HG03571 (cell line): ENCODE measurements at regions not wholly inside any gene's neighbourhood (a gene's known extent, or its start where the extent isn't known, plus 50 kb on each side); places are given as distances from the start of the nearest gene placed in this dataset.

ENCODE experiments used
- ATAC-seq: cut with Tn5 transposase; IDR thresholded peaks from one replicate; pipeline ENCODE4 v1.9.1; 2021; ENCODE audit not compliant: unreplicated experiment

GRCh38 chr1:170310951-170311350 lies 165.2 kb downstream of the NTMT2 start:
- ATAC-seq = no peak

DNA sequence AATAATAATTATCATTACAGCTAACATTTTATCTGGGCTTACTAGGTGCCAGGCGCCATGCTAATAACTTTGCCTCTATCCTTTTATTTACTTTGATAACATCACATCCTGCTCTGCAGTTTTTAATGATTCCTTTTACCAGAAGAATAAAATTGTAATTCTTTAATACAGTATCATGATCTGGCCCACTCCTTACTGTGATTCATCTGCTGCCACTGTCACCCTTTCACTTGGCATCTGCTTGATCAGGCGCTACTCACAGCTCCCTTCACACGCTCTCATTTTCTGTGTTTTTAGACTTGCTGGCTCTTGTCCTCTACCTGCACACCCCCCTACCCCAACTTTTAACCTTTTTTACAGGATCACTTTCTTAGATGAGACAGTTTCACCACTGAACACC lies 167.5 kb downstream of the NTMT2 start:
- no peak for ATAC-seq

DNA sequence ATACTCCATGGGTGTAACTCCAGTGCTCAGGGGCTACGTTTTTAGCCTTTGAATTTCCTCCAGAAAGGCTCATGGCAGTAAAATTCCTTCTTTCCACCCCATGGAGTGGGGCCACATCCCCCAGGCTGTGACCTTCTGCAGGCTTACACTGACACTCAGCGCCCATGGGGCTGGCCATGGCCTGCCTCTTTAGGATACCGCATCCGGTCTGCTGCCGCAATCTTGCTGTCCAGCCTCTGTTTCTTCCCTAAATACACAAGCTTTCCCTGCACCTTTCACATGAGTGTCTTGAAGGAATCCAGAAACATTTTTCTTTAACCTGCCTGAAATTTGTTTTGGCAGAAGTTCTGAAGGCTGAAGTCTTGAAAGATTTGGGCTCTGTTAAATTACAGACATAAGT lies 170.5 kb downstream of the NTMT2 start:
- ATAC-seq = no peak

DNA sequence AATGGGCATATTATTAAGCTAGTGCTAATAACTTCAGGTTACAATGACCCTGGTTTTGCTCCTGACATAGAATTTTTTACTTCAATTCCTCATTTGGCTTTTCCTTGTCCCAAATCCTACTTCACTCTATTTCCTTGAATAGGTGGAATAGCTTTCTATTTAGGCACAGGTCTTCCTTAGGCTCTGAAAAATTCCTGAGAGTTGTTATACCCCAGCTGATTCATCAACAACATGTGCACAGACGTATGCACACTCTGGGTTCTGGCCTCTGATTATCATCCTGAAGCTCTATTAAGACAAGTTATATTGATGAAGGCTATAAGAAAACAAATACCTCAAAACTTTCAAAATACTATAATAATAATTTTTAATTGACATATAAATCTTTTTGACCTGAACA lies 172.4 kb downstream of the NTMT2 start:
- ATAC-seq = no peak

DNA sequence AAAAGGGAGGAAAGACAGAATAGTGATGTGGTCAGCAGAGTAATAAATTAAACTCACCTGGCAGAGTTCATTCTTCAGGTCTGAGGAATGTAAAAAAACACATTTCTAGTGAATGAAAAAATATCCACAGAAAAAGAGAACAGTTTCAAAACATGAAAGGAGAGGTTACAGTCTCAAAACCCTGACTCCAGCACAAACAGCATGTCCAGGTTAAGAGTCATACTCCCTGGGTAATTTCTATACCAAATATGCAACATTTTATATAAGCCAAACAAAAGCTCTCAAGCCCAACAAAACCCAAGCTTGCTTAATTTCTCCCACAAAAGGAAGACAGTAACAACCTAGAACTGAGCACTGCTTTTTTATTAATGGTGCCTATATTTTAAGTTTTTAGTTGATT lies 173.0 kb downstream of the NTMT2 start:
- ATAC-seq = no peak

GRCh38 chr1:170321113-170321512 lies 175.4 kb downstream of the NTMT2 start:
- no peak for ATAC-seq

DNA sequence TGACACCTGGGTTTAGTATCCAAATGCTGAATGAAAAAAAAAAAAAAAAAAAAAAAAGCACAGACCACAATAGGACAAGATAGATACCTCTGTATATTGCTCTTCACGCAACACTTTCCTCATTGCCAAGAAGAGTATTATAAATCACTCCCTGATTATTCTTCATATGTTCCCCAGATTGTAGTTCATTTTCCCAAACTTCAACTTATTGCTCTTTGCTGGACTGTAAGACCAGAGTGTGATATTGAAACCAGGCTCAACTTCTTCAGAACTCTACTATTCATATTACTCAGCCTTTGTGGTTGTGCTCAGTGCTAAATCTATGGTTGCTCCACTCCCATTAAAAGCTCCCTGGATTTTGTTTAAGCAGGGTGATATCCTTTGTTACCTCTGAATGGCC lies 180.4 kb downstream of the NTMT2 start:
- ATAC-seq = no peak

DNA sequence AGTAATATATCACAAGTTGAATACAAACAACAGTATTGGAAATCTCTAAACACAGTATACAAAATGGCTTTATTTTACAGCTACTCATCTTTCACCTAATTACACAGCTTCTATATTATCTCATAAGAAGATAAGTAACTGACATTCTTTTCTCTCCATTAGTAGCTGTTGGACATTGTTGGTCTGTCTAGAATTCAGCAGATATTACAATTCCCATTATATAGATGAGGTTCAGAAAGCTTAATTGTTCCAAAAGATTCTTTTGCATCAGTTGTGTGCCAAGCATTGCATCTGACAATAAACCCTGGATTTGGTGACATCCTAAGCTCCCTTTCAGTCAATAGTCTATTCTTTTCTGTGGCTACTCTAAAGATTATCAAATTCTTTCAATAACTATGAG lies 187.0 kb downstream of the NTMT2 start:
- no peak for ATAC-seq

GRCh38 chr1:170337413-170337994 lies 191.7 kb downstream of the NTMT2 start:
- ATAC-seq = no peak

DNA sequence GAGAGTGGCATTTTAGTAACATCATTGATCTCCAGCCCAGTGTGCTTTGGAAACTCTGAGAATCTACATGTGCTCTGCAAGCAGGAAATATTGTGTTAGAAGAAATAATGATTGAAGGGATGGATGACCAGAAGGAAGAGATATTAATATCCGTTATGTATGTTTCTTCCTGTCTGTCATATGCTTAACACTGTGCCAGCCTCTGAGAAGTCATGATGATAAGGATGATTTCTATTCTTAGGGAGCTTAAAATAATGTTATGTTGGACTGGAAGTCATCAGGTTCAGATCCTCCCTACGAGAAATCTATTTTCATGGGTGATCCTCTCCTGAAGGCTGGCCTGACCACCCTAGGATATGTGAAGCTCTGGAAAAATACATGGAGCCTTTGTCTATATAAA lies 192.4 kb upstream of the GORAB start:
- no peak for ATAC-seq

GRCh38 chr1:170340308-170340707 lies 191.7 kb upstream of the GORAB start:
- ATAC-seq = no peak

DNA sequence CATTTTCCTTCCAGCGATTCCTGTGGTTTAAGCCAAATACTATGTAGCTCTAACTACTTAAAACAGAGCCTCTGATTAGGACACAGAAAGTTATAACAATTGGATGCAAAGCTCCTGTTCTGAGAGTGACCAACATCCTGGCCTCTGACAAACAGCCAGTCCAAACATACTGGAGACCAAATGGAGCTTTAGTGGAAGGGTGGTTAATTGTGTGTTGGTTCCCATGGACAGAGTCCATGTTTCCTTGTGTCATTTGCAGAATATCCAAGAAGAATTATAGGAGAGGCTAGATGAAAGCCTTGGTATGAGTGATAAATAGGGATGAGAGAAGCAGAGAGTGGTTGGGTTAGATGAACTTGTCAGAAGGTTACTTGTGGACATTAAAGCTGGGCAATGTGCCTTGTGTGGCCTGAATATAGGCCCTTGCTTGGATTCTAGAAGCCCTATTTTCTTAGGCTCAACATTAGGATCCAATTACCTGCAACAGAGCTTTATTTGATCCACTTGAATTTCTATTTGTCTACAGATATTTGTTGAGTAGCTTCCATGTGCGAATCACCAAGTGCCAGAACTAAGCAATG lies 180.5 kb upstream of the GORAB start:
- ATAC-seq = no peak

GRCh38 chr1:170354246-170354645 lies 177.7 kb upstream of the GORAB start:
- ATAC-seq = no peak

- no peak for ATAC-seq
These were observed 177.3 kb upstream of the GORAB start for GRCh38 chr1:170354690-170355089.

DNA sequence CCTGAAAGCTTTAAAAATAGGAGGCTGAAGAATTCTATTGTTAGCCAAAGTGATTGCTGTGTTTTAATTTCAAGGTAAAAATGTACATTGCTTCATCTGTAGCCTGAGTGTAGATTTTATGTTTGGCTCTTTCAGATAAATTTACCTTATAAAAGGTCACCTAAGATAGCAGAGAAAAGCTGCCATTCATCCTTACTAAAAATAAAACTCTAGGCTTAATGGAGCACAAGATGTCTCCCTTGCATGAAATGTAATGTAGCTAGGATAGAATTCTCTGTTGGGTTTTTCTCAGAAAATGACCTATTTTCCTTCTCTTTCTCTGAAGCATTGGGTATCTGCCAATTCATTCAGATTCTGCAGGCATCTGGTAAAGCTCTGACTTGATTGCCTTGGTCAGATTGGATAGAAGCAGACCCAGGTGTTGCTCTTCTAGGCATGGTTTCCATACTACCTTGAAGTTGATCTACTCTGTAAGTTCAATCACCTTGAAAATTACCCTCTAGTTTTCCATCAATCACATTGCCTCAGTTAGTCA lies 176.6 kb upstream of the GORAB start:
- no peak for ATAC-seq

DNA sequence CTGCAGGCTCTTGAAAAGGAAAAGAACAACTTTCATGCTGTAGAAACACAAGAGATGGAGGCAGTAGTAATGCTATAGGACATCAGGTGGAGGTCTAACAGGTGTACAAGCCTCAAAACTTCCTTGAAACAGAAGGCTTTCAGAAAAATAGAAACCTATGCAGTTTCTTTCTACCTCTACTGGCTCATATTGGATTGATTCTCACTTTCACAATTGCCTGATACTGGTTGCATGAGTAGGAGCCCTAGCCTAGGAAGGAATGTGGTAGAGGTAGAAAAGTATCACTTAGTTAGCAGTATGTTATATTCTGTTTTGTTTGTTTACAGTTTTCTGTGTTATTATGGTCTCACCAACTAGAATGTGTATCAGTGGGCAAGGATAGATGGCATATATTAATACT lies 175.4 kb upstream of the GORAB start:
- ATAC-seq = no peak

GRCh38 chr1:170357750-170358149 lies 174.2 kb upstream of the GORAB start:
- ATAC-seq = no peak

DNA sequence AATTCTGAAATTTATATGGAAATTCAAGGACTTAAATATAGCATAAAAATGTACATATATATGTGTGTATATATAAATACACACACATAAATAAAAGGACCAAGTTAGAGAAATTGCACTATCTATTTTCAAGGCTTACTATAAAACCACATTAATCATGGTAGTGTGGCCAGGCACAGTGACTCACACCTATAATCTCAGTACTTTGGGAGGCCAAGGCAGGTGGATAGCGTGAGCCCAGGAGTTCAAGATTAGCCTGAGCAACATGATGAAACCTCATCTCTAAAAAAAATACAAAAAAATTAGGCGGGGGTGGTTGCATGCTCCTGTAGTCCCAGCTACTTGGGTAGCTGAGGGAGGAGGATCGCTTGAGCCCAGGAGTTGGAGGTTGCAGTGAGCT lies 171.4 kb upstream of the GORAB start:
- no peak for ATAC-seq

DNA sequence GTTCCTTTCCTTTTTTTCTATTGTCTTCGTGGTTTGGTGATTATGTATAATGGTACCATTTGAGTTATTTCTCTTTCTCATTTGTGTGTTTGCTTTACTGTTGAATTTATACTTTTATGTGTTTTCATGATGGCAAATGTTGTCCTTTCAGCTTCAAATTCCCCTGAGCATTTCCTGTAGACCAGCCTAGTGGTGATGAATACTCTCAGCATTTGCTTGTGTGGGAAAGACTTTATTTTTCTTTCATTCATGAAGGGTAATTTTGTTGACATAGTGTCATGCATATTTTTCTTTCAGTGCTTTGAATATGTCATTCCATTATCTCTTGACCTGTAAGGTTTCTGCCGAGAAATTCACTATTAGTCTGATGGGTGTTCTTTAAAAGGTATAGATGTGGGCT lies 166.6 kb upstream of the GORAB start:
- no peak for ATAC-seq

DNA sequence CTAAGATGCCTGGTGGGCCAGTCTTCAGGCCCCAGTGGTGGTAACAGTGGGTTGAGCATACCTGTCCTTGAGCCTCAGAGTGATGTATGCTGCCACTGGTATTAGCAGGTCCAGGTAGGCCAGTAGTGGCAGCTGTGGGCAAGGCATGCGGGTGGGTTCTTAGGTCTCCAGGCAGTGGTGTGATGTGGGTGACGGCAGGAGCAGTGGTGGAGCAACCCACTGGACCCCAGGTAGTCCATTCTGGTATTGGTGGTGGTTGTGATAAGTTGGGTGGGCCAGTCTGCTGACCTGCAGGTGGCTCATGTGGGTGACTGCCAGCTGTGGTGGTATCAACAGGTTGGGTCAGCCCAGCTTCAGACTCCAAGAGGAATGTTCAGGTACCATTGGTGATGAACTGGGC lies 165.0 kb upstream of the GORAB start:
- no peak for ATAC-seq

- ATAC-seq = no peak
These were observed 164.4 kb upstream of the GORAB start for GRCh38 chr1:170367615-170368014.

DNA sequence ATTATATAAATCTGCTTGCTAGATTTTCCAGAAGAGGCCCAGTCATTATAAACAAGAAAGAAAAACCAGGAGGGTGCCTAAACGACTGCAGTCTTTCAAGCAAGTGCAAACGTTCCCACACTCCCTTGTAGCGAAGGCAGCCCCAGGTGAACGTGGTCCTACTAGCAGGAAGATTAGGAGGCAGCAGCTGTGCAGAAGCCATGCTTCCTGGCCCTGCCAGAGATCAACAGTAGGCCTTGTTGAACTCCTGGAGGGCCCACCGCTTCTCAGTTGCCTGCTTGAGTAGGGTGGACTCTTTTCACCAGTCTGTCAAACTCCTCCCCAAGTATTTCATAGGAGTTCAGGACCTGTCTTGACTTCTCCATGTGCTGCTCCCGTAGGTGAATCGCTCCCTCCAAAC lies 163.0 kb upstream of the GORAB start:
- no peak for ATAC-seq

GRCh38 chr1:170369417-170369816 lies 162.5 kb upstream of the GORAB start:
- no peak for ATAC-seq
